Endothelial cell of umbilical vein (primary cell): ENCODE measurements at regions not wholly inside any gene's neighbourhood (a gene's known extent, or its start where the extent isn't known, plus 50 kb on each side); places are given as distances from the start of the nearest gene placed in this dataset.

Experiments
- EZH2 ChIP-seq: IDR thresholded peaks from 2 replicates; pipeline ENCODE4 v1.6.1; 2012; ENCODE audit warnings: borderline replicate concordance, low read depth, mild to moderate bottlenecking, moderate library complexity, low read length, inconsistent platforms; ENCODE audit not compliant: severe bottlenecking
- GATA2 ChIP-seq: IDR thresholded peaks from 2 replicates; pipeline ENCODE4 v1.7.0; 2011; ENCODE audit warnings: low read depth, mild to moderate bottlenecking, moderate library complexity, mixed read lengths, low read length; ENCODE audit not compliant: insufficient read length, insufficient read depth
- MYC ChIP-seq: IDR thresholded peaks from one replicate; pipeline ENCODE4 v1.6.1; 2011; ENCODE audit warnings: mild to moderate bottlenecking, low read depth, low read length
- POLR2A ChIP-seq: IDR thresholded peaks from 2 replicates; pipeline ENCODE4 v1.6.1; 2012; ENCODE audit warnings: low read depth, mild to moderate bottlenecking, control low read depth, low read length
- POLR2AphosphoS5 ChIP-seq: IDR thresholded peaks from 2 replicates; pipeline ENCODE4 v1.6.1; 2012; ENCODE audit warnings: low read depth, mild to moderate bottlenecking, control low read depth, low read length, moderate library complexity; ENCODE audit not compliant: insufficient read depth
- TF ChIP-seq, protein P1 (sequence below), 2 donors: IDR thresholded peaks; 1 replicate in 1 of 2; 2 replicates in 1 of 2; pipeline ENCODE4 v1.5.1; 2011; ENCODE audit warnings: low read length in 2 of 2, mild to moderate bottlenecking in 2 of 2, moderate library complexity in 2 of 2, control low read depth in 1 of 2, inconsistent platforms in 1 of 2, low read depth in 1 of 2; ENCODE audit not compliant: insufficient read depth in 1 of 2; ENCODE audit errors: extremely low read depth in 1 of 2
- TF ChIP-seq, protein P2 (sequence below): IDR thresholded peaks from 2 replicates; pipeline ENCODE4 v1.6.1; 2011; ENCODE audit not compliant: insufficient read depth, insufficient read length

DNA sequence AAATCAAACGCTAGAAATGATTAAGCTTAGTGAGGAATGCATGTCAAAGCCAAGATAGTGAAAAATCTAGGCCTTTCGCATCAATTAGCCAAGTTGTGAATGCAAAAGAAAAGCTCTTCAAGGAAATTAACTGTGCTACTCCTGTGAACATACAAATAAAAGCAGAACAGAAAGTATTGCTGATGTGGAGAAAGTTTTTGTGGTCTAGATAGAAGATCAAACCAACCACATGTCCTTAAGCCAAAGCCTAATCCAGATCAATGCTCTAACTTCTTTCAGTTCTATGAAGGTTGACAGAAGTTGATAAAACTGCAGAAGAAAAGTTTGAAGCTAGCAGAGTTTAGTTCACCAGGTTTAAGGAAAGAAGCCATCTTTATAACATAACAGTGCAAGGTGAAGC is 1044.6 kb downstream of the CDH11 start:
- no peak for TF ChIP-seq EZH2
- TF ChIP-seq, protein P1, sequence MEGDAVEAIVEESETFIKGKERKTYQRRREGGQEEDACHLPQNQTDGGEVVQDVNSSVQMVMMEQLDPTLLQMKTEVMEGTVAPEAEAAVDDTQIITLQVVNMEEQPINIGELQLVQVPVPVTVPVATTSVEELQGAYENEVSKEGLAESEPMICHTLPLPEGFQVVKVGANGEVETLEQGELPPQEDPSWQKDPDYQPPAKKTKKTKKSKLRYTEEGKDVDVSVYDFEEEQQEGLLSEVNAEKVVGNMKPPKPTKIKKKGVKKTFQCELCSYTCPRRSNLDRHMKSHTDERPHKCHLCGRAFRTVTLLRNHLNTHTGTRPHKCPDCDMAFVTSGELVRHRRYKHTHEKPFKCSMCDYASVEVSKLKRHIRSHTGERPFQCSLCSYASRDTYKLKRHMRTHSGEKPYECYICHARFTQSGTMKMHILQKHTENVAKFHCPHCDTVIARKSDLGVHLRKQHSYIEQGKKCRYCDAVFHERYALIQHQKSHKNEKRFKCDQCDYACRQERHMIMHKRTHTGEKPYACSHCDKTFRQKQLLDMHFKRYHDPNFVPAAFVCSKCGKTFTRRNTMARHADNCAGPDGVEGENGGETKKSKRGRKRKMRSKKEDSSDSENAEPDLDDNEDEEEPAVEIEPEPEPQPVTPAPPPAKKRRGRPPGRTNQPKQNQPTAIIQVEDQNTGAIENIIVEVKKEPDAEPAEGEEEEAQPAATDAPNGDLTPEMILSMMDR (IDR thresholded peaks at IDR 0.05; ENCODE audit: extremely low read depth in 1 of 2, insufficient read depth in 1 of 2, low read depth in 1 of 2, low read length in 2 of 2): no peak
- TF ChIP-seq POLR2A: no peak
- no peak for TF ChIP-seq MYC
- no peak for TF ChIP-seq GATA2
- TF ChIP-seq POLR2AphosphoS5: no peak
- TF ChIP-seq, protein P2, sequence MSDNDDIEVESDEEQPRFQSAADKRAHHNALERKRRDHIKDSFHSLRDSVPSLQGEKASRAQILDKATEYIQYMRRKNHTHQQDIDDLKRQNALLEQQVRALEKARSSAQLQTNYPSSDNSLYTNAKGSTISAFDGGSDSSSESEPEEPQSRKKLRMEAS: no peak
